ENCODE measurements at regions not wholly inside any gene's neighbourhood (a gene's known extent, or its start where the extent isn't known, plus 50 kb on each side); places are given as distances from the start of the nearest gene placed in this dataset.

DNA sequence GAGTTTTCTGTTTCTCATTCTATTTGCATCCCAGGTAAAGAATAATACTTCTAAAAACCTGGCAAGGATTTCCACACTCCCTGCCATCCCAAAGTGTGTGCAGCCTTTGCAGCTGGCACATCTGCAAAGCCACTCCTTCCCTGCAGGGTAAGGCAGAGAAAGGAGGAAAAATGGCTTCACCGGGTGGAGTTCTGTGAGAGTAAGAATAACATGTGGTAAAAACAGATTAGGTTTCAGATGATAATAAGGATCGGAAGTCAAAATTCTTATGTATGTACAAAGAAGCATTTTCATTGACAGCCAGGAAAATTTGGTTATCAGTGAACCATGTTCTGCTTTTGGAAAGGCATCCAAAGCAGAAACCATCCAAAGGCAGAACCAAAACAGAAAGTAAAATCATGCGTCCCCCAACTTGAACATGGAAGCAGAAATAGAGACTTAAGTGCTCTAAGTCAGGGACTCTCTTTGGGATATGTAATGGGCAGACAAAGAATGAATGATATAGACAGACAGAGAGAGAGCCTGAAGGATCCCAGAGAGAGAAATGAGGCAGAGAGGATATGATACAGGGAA is 192.6 kb upstream of the CCDC196 start:
- DNase-seq, result no peak
- intact Hi-C loops (cut with DNase I; ENCODE audit: low total_unique reads), result no loop called here
- Histone ChIP-seq H3K9me3 (peaks cover 0 to under 1% (median 0%) of the 10 kb centered on the region in 8 donors), H3K36me3 (no peaks in the 10 kb centered on the region), H3K4me1 (peaks cover 0 to 4% (median 0%) of the 10 kb centered on the region in 6 donors), H3K27ac (no peak overlapping the region), H3K27me3 (replicated peaks in 1 of 7) (no peaks in the 10 kb centered on the region), H3K4me3 (no peak overlapping the region)
- TF ChIP-seq POLR2A (IDR thresholded peaks at IDR 0.05) (no peak), POLR2AphosphoS5 (IDR thresholded peaks at IDR 0.05) (no peak)
- TF ChIP-seq, protein P1, sequence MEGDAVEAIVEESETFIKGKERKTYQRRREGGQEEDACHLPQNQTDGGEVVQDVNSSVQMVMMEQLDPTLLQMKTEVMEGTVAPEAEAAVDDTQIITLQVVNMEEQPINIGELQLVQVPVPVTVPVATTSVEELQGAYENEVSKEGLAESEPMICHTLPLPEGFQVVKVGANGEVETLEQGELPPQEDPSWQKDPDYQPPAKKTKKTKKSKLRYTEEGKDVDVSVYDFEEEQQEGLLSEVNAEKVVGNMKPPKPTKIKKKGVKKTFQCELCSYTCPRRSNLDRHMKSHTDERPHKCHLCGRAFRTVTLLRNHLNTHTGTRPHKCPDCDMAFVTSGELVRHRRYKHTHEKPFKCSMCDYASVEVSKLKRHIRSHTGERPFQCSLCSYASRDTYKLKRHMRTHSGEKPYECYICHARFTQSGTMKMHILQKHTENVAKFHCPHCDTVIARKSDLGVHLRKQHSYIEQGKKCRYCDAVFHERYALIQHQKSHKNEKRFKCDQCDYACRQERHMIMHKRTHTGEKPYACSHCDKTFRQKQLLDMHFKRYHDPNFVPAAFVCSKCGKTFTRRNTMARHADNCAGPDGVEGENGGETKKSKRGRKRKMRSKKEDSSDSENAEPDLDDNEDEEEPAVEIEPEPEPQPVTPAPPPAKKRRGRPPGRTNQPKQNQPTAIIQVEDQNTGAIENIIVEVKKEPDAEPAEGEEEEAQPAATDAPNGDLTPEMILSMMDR (IDR thresholded peaks at IDR 0.05 in 8 of 11, conservative IDR thresholded peaks at IDR 0.05 in 3 of 11), result no peak
- 25 to 64% (median 44%) methylated on average over 3 of the region's 3 CpGs for WGBS, 5 donors

DNA sequence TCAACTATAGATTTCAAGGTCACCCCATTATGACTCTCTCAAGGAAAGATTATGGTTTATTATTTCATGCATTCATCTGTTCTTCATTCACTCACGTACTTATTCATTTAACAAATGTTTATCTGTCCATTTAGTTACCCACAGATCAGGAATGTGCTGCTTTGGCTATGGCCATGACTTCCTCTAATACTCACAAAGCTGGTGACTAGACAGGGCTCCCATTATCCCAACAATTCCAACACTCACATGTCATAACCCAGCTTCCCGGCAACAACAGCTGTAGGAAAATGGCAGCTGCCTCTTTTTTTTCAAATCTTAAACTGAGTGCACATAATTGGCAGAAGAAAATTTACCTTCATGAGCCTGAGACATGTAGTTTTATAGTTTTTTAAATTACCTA is 190.8 kb upstream of the CCDC196 start:
- no peaks in the 10 kb centered on the region for H3K36me3 ChIP-seq
- 87 to 99% (median 90%) methylated on average over 2 of the region's 2 CpGs for WGBS, 5 donors
- TF ChIP-seq, protein P1 (IDR thresholded peaks at IDR 0.05 in 8 of 11, conservative IDR thresholded peaks at IDR 0.05 in 3 of 11), result no peak
- no peak for TF ChIP-seq POLR2A (IDR thresholded peaks at IDR 0.05)
- no peak for TF ChIP-seq POLR2AphosphoS5 (IDR thresholded peaks at IDR 0.05)
- no peak overlapping the region for H3K4me3 ChIP-seq
- H3K4me1 ChIP-seq, result peaks cover 0 to 4% (median 0%) of the 10 kb centered on the region in 6 donors
- H3K9me3 ChIP-seq, result peaks cover 0 to 11% (median 0%) of the 10 kb centered on the region in 8 donors
- no peaks in the 10 kb centered on the region for H3K27me3 ChIP-seq (replicated peaks in 1 of 7)
- intact Hi-C loops (cut with DNase I; ENCODE audit: low total_unique reads), result no loop called here
- no peak for DNase-seq
- no peak overlapping the region for H3K27ac ChIP-seq

DNA sequence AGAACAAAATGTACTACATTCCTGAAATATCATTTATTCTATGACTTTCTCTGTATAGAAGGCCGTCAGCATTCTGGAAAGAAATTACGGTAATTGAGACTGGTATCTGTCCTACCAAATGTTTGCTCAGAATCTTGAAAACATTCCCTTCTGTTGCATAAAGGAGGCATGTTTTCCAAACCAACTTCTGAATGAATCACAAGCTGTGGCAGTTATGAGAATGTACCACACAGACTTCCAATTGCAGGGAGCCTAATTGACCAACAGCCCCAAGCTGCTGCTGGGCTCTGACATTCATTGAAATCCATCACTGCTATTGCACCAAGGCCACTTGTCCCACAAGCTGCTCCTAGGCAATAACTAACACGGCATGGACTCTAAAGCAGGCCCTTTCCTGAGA is 185.3 kb upstream of the CCDC196 start:
- Histone ChIP-seq H3K4me1 (no peaks in the 10 kb centered on the region), H3K27ac (no peak overlapping the region), H3K4me3 (no peak overlapping the region), H3K36me3 (no peaks in the 10 kb centered on the region), H3K9me3 (peaks cover 0 to 36% (median 12%) of the 10 kb centered on the region in 8 donors), H3K27me3 (replicated peaks in 1 of 7) (no peaks in the 10 kb centered on the region)
- DNase-seq, result no peak
- TF ChIP-seq POLR2AphosphoS5 (IDR thresholded peaks at IDR 0.05), result no peak
- TF ChIP-seq, protein P1 (IDR thresholded peaks at IDR 0.05 in 8 of 11, conservative IDR thresholded peaks at IDR 0.05 in 3 of 11), result no peak
- TF ChIP-seq POLR2A (IDR thresholded peaks at IDR 0.05), result no peak
- 83 to 90% (median 86%) methylated on average over 3 of the region's 3 CpGs for WGBS, 5 donors
- intact Hi-C loops (cut with DNase I; ENCODE audit: low total_unique reads), result no loop called here

DNA sequence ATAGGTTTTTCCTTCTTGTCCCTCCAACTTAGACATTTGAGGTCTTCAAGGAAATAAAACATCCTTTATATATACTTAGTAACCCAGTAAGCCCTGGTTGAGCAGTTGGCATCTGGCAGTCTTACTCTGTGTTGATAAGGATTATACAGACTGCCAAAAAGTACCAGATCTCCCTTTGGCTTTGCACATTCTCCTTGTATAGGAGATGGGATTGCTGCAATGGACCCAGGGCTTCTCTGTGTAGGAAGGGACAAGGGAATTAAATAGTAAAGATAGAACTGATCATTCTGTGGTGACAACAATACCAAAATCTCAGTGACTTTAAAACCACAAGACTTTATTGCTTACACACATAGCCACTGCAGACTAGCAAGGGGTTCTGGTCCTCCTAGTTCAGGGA is 180.1 kb upstream of the CCDC196 start:
- no peak overlapping the region for H3K4me3 ChIP-seq
- peaks cover 0 to 27% (median 9%) of the 10 kb centered on the region in 8 donors for H3K9me3 ChIP-seq
- no peak for TF ChIP-seq POLR2A (IDR thresholded peaks at IDR 0.05)
- DNase-seq, result no peak
- H3K27ac ChIP-seq, result no peak overlapping the region
- intact Hi-C loops (cut with DNase I; ENCODE audit: low total_unique reads), result no loop called here
- no peaks in the 10 kb centered on the region for H3K36me3 ChIP-seq
- no peaks in the 10 kb centered on the region for H3K4me1 ChIP-seq
- H3K27me3 ChIP-seq (replicated peaks in 1 of 7), result no peaks in the 10 kb centered on the region

DNA sequence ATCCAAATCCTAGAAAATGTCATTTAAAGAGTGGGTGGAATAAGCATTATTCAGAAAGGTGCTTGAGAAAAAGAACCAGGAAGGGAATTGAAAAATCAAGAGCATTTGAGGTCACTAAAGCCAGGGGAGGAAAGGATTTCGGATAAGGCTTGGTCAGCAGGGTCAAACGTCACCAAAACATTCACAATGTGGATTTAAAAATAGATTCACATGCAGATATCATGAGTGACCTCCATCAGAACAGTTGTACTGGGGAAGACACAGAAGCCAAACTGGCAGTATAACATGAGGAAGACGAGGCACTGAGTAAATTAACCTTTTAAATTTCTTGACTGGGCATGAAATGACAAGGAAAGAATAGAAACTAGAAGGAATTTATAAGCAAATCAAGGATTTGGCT is 175.1 kb upstream of the CCDC196 start:
- Histone ChIP-seq H3K4me1 (no peaks in the 10 kb centered on the region), H3K27ac (no peak overlapping the region), H3K9me3 (peaks cover 0 to 6% (median 0%) of the 10 kb centered on the region in 8 donors), H3K27me3 (replicated peaks in 1 of 7) (no peaks in the 10 kb centered on the region), H3K4me3 (no peak overlapping the region), H3K36me3 (no peaks in the 10 kb centered on the region)
- intact Hi-C loops (cut with DNase I; ENCODE audit: low total_unique reads), result no loop called here
- DNase-seq, result no peak
- 41 to 64% (median 57%) methylated on average over 3 of the region's 3 CpGs for WGBS, 5 donors
- TF ChIP-seq POLR2A (IDR thresholded peaks at IDR 0.05), result no peak
- TF ChIP-seq, protein P1 (IDR thresholded peaks at IDR 0.05 in 8 of 11, conservative IDR thresholded peaks at IDR 0.05 in 3 of 11), result no peak
- no peak for TF ChIP-seq POLR2AphosphoS5 (IDR thresholded peaks at IDR 0.05)
